Retinal pigment epithelial cell (primary cell): ENCODE measurements at regions not wholly inside any gene's neighbourhood (a gene's known extent, or its start where the extent isn't known, plus 50 kb on each side); places are given as distances from the start of the nearest gene placed in this dataset.

ENCODE experiments used
- DNase-seq: peaks from one replicate; pipeline ENCODE4 v3.0.0-alpha.2; 2010; ENCODE audit warnings: low read depth
- H3K4me3 ChIP-seq: 2 replicates; pipeline ENCODE4 v1.5.1; 2011; ENCODE audit warnings: mild to moderate bottlenecking, low read length, control low read depth, moderate library complexity
- TF ChIP-seq, protein P1 (sequence below): conservative IDR thresholded peaks from 2 replicates; pipeline ENCODE4 v1.5.1; 2011; ENCODE audit warnings: low read depth, low read length, control low read depth, inconsistent platforms

- TF ChIP-seq, protein P1, sequence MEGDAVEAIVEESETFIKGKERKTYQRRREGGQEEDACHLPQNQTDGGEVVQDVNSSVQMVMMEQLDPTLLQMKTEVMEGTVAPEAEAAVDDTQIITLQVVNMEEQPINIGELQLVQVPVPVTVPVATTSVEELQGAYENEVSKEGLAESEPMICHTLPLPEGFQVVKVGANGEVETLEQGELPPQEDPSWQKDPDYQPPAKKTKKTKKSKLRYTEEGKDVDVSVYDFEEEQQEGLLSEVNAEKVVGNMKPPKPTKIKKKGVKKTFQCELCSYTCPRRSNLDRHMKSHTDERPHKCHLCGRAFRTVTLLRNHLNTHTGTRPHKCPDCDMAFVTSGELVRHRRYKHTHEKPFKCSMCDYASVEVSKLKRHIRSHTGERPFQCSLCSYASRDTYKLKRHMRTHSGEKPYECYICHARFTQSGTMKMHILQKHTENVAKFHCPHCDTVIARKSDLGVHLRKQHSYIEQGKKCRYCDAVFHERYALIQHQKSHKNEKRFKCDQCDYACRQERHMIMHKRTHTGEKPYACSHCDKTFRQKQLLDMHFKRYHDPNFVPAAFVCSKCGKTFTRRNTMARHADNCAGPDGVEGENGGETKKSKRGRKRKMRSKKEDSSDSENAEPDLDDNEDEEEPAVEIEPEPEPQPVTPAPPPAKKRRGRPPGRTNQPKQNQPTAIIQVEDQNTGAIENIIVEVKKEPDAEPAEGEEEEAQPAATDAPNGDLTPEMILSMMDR: peak; percentile 19
Observed at GRCh38 chr18:53909668-53910067, 314.8 kb downstream of the MBD2 start.

GRCh38 chr18:53907921-53908320, 316.5 kb downstream of the MBD2 start:
- no peak for DNase-seq
- TF ChIP-seq, protein P1: no peak
- no peak overlapping the region for H3K4me3 ChIP-seq

More at GRCh38 chr18:53909668-53910067, 314.8 kb downstream of the MBD2 start:
- no peak for DNase-seq
- no peak overlapping the region for H3K4me3 ChIP-seq

GRCh38 chr18:53906681-53907080, 317.8 kb downstream of the MBD2 start:
- no peak for DNase-seq

DNA sequence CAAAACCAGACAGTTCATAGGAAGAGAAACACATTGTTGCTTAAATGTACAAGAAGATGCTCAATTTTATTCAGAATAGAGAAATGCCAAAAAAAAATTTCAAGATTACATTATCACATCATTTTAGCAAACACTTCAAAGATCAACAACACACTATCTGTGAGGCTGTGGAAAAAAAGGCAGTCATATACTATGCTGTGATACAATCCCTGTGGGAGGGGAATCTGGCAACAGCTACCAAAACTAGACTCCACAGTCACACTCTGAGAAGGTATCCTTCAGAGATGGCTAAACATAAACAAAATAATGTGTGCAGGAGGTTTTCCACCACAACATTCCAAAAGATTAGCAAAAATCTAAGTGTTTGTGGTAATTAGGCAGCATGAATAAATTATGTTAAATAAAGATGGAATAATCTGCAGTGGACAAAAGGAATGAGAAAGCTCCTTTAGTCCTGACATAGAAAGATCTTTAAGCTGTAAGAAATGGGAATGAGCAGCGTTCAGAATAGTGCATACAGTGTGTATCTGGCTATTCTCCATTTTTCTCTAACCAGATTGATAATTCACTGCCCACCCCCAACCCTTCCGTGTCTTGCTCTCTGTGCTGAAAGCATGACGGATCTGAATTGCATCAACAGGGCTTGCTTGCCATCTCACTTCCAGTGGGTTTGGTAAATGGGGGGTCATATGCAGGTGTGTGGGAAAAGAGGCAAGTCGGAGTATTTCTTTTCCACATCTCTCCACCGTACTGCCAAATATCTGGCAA, 329.6 kb downstream of the MBD2 start:
- no peak for DNase-seq
- no peak overlapping the region for H3K4me3 ChIP-seq
- TF ChIP-seq, protein P1: no peak

More at GRCh38 chr18:53906681-53907080, 317.8 kb downstream of the MBD2 start:
- TF ChIP-seq, protein P1: no peak
- H3K4me3 ChIP-seq: no peak overlapping the region

DNA sequence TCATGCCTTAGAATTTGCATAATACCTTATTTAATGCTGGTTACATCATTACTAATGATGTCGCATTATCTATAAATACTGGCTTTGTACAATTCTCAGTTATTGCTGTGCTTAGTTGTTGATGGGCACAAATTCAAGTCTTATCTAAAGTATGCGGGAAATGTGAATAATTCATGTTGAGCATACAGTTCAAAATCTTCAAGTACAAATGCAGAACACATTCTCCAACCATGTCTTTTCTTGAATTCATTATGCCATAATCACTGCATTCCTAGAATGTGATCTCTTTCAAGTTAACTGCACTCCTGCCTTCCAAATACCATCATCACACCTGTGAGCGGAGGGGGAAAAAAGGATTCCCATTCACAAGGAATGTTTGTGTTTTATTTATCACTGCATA, 337.0 kb downstream of the MBD2 start:
- TF ChIP-seq, protein P1: no peak
- H3K4me3 ChIP-seq: no peak overlapping the region
- DNase-seq: peak; percentile 13

DNA sequence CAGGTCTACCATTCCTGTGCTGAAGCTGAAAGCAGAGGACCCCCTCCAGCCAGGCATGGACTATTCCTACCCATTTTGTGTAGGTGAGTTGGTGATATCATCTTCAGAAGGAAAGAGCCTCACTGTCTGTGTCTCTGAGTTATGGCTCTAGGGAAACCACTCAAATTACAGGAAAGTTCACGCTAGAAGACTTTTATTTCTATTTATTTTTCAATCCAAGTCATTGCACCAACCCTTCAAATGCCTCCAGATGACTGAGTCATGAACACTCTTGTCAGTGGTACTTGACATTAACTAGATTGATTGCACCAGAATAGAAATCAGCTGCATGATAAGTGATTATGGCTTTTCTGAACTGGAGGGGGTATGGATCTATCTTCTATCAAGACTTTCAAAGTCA, 338.4 kb downstream of the MBD2 start:
- DNase-seq: no peak
- TF ChIP-seq, protein P1: no peak

DNA sequence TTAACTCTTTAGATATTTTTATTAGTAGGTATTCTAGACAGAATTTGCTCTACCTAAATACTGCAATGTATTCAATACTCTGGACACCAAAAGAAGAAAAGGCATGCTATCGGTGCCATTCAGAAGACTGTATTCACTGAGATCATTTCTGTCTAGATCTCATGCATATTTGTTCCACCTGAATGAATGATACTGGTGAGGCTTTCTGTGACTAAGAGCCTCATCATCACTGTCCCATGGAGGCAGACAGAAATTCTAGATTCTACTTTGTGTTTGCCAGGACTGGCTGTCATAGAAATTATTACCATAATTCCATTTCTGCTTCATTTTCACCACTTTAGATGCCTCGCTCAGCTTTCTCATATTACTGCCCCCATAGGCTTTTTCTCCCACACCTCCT, 340.7 kb downstream of the MBD2 start:
- DNase-seq: no peak
- no peak overlapping the region for H3K4me3 ChIP-seq
- TF ChIP-seq, protein P1: no peak

More for the DNA sequence above, 338.4 kb downstream of the MBD2 start:
- no peak overlapping the region for H3K4me3 ChIP-seq
